Adrenal gland (tissue), 5 donors: ENCODE measurements at regions not wholly inside any gene's neighbourhood (a gene's known extent, or its start where the extent isn't known, plus 50 kb on each side); places are given as distances from the start of the nearest gene placed in this dataset.

Source experiments
- CTCF ChIP-seq, 6 experiments: fragments of 450-650 bp in 4 of 6; fragments of 200-600 bp in 2 of 6; sonication (generic) in 1 of 6; IDR thresholded peaks; 1 replicate in 5 of 6; 2 replicates in 1 of 6; pipeline versions ENCODE4 v1.5.1 to v1.8.0; 2016 to 2021; ENCODE audit warnings: antibody characterized with exemption in 6 of 6, mild to moderate bottlenecking in 2 of 6, moderate library complexity in 1 of 6
- POLR2A ChIP-seq, 2 donors: fragments of 450-650 bp; IDR thresholded peaks; one replicate each; pipeline ENCODE4 v1.6.1; 2017; ENCODE audit warnings: antibody characterized with exemption in 2 of 2, mild to moderate bottlenecking in 2 of 2, moderate library complexity in 1 of 2
- donor health status: DM: no; HTN: no; CAD: no.

GRCh38 chrX:40933706-40934425 lies 151.4 kb upstream of the USP9X start:
- TF ChIP-seq CTCF (IDR thresholded peaks at IDR 0.05) (no peak), POLR2A (IDR thresholded peaks at IDR 0.05) (no peak)
